OCI-LY3 (cell line): ENCODE measurements at regions not wholly inside any gene's neighbourhood (a gene's known extent, or its start where the extent isn't known, plus 50 kb on each side); places are given as distances from the start of the nearest gene placed in this dataset.

ENCODE experiments used
- CTCF ChIP-seq: fragments of 200-600, 300-600 bp; sonication (generic); IDR thresholded peaks from 2 replicates; pipeline ENCODE4 v1.5.1; 2014; ENCODE audit warnings: antibody characterized with exemption, low read length, low read depth
- EZH2phosphoT487 ChIP-seq: fragments of 200-600 bp; shearing (Covaris generic); IDR thresholded peaks from 2 replicates; pipeline ENCODE4 v1.6.1; 2018; ENCODE audit warnings: antibody characterized with exemption, mixed run types, low read depth

DNA sequence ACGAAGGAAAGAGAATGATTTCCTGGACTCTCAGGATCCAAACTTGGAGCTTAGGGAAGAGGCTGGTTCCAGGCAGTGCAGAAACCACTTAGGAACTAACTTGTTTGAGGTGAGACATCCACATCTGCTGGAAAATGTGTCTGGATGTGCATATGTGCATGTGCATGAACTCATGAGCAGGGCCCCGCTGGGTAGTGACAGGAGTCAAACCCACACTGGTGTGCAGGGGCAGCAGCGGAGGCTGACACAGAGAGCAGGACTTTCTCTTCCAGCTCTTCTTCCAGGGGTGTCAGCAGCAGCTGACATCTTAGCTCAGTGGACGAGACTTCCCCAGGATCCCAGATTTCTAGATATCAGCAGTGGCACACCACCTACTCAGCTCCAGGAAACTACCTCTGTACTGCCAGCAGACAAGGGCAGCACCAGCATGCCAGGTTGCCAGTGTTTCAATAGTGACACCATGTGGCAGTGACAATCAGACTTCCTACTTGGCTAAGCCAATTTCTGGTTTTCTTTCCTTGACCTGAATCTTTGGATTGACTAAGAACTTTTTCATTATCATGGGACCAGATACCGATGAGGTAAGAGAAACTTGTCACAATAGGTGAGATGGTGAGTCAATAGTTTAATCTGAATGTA, 227.5 kb upstream of the ZC3H12C start:
- TF ChIP-seq CTCF = peak; percentile 56
- no peak for TF ChIP-seq EZH2phosphoT487
